ENCODE measurements at regions not wholly inside any gene's neighbourhood (a gene's known extent, or its start where the extent isn't known, plus 50 kb on each side); places are given as distances from the start of the nearest gene placed in this dataset.

GRCh38 chr3:194988495-194989165, 282.3 kb downstream of the XXYLT1 start:
- Histone ChIP-seq H3K27me3 (ENCODE audit: low read length) (no peaks in the 10 kb centered on the region), H2AFZ (ENCODE audit: low read depth, low read length, severe bottlenecking) (no peak overlapping the region), H3K4me3 (ENCODE audit: insufficient read depth, low read length, poor library complexity, severe bottlenecking) (no peak overlapping the region), H3K4me2 (ENCODE audit: low read depth, low read length, poor library complexity, severe bottlenecking) (no peak overlapping the region), H3K79me2 (ENCODE audit: insufficient read depth, low read length) (no peaks in the 10 kb centered on the region), H3K9ac (ENCODE audit: low read length) (no peak overlapping the region), H3K9me3 (ENCODE audit: insufficient read depth, low read length) (no peaks in the 10 kb centered on the region), H3K27ac (ENCODE audit: low read depth, low read length) (no peak overlapping the region), H3F3A (ENCODE audit: insufficient read depth) (no peaks in the 10 kb centered on the region), H4K20me1 (ENCODE audit: low read depth, low read length) (no peaks in the 10 kb centered on the region), H3K9me2 (replicated peaks; ENCODE audit: insufficient read depth, low read length) (no peaks in the 10 kb centered on the region), H3K36me3 (ENCODE audit: low read length) (no peaks in the 10 kb centered on the region)
- no peak for TF ChIP-seq EZH2phosphoT487 (conservative IDR thresholded peaks at IDR 0.05; ENCODE audit: low read length)
- TF ChIP-seq, protein P1, sequence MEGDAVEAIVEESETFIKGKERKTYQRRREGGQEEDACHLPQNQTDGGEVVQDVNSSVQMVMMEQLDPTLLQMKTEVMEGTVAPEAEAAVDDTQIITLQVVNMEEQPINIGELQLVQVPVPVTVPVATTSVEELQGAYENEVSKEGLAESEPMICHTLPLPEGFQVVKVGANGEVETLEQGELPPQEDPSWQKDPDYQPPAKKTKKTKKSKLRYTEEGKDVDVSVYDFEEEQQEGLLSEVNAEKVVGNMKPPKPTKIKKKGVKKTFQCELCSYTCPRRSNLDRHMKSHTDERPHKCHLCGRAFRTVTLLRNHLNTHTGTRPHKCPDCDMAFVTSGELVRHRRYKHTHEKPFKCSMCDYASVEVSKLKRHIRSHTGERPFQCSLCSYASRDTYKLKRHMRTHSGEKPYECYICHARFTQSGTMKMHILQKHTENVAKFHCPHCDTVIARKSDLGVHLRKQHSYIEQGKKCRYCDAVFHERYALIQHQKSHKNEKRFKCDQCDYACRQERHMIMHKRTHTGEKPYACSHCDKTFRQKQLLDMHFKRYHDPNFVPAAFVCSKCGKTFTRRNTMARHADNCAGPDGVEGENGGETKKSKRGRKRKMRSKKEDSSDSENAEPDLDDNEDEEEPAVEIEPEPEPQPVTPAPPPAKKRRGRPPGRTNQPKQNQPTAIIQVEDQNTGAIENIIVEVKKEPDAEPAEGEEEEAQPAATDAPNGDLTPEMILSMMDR (IDR thresholded peaks at IDR 0.05; ENCODE audit: insufficient read depth, low read length, poor library complexity, severe bottlenecking), result no peak

DNA sequence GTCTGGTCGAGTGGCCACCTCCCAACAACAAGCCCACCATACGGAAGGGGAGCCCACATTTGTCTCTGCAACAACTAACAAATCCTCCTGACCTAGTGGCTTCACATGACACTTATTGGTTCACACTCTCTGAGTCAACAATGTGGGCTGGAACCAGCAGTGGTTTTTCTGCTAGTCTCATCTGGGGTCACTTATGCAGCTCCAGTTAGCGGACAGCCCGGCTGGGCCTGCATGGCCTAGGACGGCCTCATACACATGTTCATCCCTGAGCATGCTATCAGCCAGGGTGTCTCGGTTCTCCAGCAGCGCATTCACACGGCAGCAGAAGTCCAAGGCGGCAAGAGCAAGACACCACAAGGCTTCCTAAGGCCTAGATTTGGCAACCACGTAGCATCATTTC, 281.7 kb downstream of the XXYLT1 start:
- H3K27me3 ChIP-seq (ENCODE audit: low read length), result no peaks in the 10 kb centered on the region
- no peaks in the 10 kb centered on the region for H3K36me3 ChIP-seq (ENCODE audit: low read length)
- no peak overlapping the region for H3K9ac ChIP-seq (ENCODE audit: low read length)
- no peak overlapping the region for H3K4me3 ChIP-seq (ENCODE audit: insufficient read depth, low read length, poor library complexity, severe bottlenecking)
- no peak for TF ChIP-seq EZH2phosphoT487 (conservative IDR thresholded peaks at IDR 0.05; ENCODE audit: low read length)
- TF ChIP-seq, protein P1 (IDR thresholded peaks at IDR 0.05; ENCODE audit: insufficient read depth, low read length, poor library complexity, severe bottlenecking), result no peak
- H3F3A ChIP-seq (ENCODE audit: insufficient read depth), result no peaks in the 10 kb centered on the region
- no peaks in the 10 kb centered on the region for H4K20me1 ChIP-seq (ENCODE audit: low read depth, low read length)
- no peak overlapping the region for H3K4me2 ChIP-seq (ENCODE audit: low read depth, low read length, poor library complexity, severe bottlenecking)
- H3K27ac ChIP-seq (ENCODE audit: low read depth, low read length), result no peak overlapping the region
- H3K9me2 ChIP-seq (replicated peaks; ENCODE audit: insufficient read depth, low read length), result no peaks in the 10 kb centered on the region
- H2AFZ ChIP-seq (ENCODE audit: low read depth, low read length, severe bottlenecking), result no peak overlapping the region
- no peaks in the 10 kb centered on the region for H3K79me2 ChIP-seq (ENCODE audit: insufficient read depth, low read length)
- H3K9me3 ChIP-seq (ENCODE audit: insufficient read depth, low read length), result no peaks in the 10 kb centered on the region

- H3K27me3 ChIP-seq (ENCODE audit: low read length), result no peaks in the 10 kb centered on the region
- H3K9ac ChIP-seq (ENCODE audit: low read length), result no peak overlapping the region
- no peaks in the 10 kb centered on the region for H3K9me3 ChIP-seq (ENCODE audit: insufficient read depth, low read length)
- no peaks in the 10 kb centered on the region for H3F3A ChIP-seq (ENCODE audit: insufficient read depth)
- TF ChIP-seq, protein P1 (IDR thresholded peaks at IDR 0.05; ENCODE audit: insufficient read depth, low read length, poor library complexity, severe bottlenecking), result no peak
- TF ChIP-seq EZH2phosphoT487 (conservative IDR thresholded peaks at IDR 0.05; ENCODE audit: low read length), result no peak
- no peaks in the 10 kb centered on the region for H3K79me2 ChIP-seq (ENCODE audit: insufficient read depth, low read length)
- H3K36me3 ChIP-seq (ENCODE audit: low read length), result no peaks in the 10 kb centered on the region
- no peak overlapping the region for H3K27ac ChIP-seq (ENCODE audit: low read depth, low read length)
- H3K4me2 ChIP-seq (ENCODE audit: low read depth, low read length, poor library complexity, severe bottlenecking), result no peak overlapping the region
- H2AFZ ChIP-seq (ENCODE audit: low read depth, low read length, severe bottlenecking), result no peak overlapping the region
- no peaks in the 10 kb centered on the region for H4K20me1 ChIP-seq (ENCODE audit: low read depth, low read length)
- no peak overlapping the region for H3K4me3 ChIP-seq (ENCODE audit: insufficient read depth, low read length, poor library complexity, severe bottlenecking)
- no peaks in the 10 kb centered on the region for H3K9me2 ChIP-seq (replicated peaks; ENCODE audit: insufficient read depth, low read length)
Observed at GRCh38 chr3:194990454-194991337, 280.3 kb downstream of the XXYLT1 start.

Data from SU-DHL-6 (cell line).